ENCODE measurements at regions not wholly inside any gene's neighbourhood (a gene's known extent, or its start where the extent isn't known, plus 50 kb on each side); places are given as distances from the start of the nearest gene placed in this dataset.

GRCh38 chr3:177812492-177812891 lies 615.2 kb upstream of the TBL1XR1 start:
- TF ChIP-seq, protein P1, sequence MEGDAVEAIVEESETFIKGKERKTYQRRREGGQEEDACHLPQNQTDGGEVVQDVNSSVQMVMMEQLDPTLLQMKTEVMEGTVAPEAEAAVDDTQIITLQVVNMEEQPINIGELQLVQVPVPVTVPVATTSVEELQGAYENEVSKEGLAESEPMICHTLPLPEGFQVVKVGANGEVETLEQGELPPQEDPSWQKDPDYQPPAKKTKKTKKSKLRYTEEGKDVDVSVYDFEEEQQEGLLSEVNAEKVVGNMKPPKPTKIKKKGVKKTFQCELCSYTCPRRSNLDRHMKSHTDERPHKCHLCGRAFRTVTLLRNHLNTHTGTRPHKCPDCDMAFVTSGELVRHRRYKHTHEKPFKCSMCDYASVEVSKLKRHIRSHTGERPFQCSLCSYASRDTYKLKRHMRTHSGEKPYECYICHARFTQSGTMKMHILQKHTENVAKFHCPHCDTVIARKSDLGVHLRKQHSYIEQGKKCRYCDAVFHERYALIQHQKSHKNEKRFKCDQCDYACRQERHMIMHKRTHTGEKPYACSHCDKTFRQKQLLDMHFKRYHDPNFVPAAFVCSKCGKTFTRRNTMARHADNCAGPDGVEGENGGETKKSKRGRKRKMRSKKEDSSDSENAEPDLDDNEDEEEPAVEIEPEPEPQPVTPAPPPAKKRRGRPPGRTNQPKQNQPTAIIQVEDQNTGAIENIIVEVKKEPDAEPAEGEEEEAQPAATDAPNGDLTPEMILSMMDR (conservative IDR thresholded peaks at IDR 0.05 in 1 of 2, IDR thresholded peaks at IDR 0.05 in 1 of 2; ENCODE audit: extremely low read depth in 1 of 2, insufficient read depth in 1 of 2, low read depth in 1 of 2, low read length in 2 of 2) = no peak
- no peak for TF ChIP-seq EZH2 (IDR thresholded peaks at IDR 0.05; ENCODE audit: borderline replicate concordance, low read length)

Data from mammary epithelial cell (primary cell).